Adipocyte (in vitro differentiated cells): ENCODE measurements at regions not wholly inside any gene's neighbourhood (a gene's known extent, or its start where the extent isn't known, plus 50 kb on each side); places are given as distances from the start of the nearest gene placed in this dataset.
A peak's percentile ranks its signal among the peaks of the same experiment; 100 is the strongest.

ENCODE experiments used
- DNase-seq: peaks from one replicate; pipeline ENCODE4 v3.0.0-alpha.2; 2015; ENCODE audit warnings: low read depth
- H3K27me3 ChIP-seq: replicated peaks from 2 replicates; pipeline ENCODE4 v1.7.0; 2013; ENCODE audit warnings: mild to moderate bottlenecking, low read length, moderate library complexity; ENCODE audit not compliant: control insufficient read depth, insufficient read depth
- H3K36me3 ChIP-seq: 2 replicates; pipeline ENCODE4 v1.7.0; 2013; ENCODE audit warnings: low read length, mild to moderate bottlenecking, moderate library complexity; ENCODE audit not compliant: control insufficient read depth, insufficient read depth, severe bottlenecking
- H3K4me1 ChIP-seq: 2 replicates; pipeline ENCODE4 v1.7.0; 2013; ENCODE audit warnings: mild to moderate bottlenecking, low read length, moderate library complexity; ENCODE audit not compliant: control insufficient read depth, insufficient read depth
- H3K4me3 ChIP-seq: 2 replicates; pipeline ENCODE4 v1.7.0; 2013; ENCODE audit warnings: mild to moderate bottlenecking, low read length, moderate library complexity
- H3K9ac ChIP-seq: 2 replicates; pipeline ENCODE4 v1.7.0; 2013; ENCODE audit warnings: mild to moderate bottlenecking, low read length, moderate library complexity
- H3K9me3 ChIP-seq: 2 replicates; pipeline ENCODE4 v1.7.0; 2013; ENCODE audit warnings: mild to moderate bottlenecking, low read length, moderate library complexity; ENCODE audit not compliant: control insufficient read depth

GRCh38 chr6:6916598-6916997 is 191.2 kb upstream of the RREB1 start:
- H3K36me3 ChIP-seq = no peaks in the 10 kb centered on the region
- peak overlapping the region; percentile 78 for H3K4me3 ChIP-seq
- no peak for DNase-seq
- H3K27me3 ChIP-seq = no peaks in the 10 kb centered on the region
- H3K9ac ChIP-seq = peak overlapping the region; percentile 88
- H3K4me1 ChIP-seq = peaks cover 40% of the 10 kb centered on the region
- no peaks in the 10 kb centered on the region for H3K9me3 ChIP-seq

GRCh38 chr6:6918216-6918983 is 189.4 kb upstream of the RREB1 start:
- peaks cover 36% of the 10 kb centered on the region for H3K4me1 ChIP-seq
- no peak overlapping the region for H3K9ac ChIP-seq
- peaks cover 4% of the 10 kb centered on the region for H3K9me3 ChIP-seq
- H3K4me3 ChIP-seq = no peak overlapping the region
- H3K36me3 ChIP-seq = no peaks in the 10 kb centered on the region
- DNase-seq = peak; percentile 6
- no peaks in the 10 kb centered on the region for H3K27me3 ChIP-seq

GRCh38 chr6:6919173-6919572 is 188.6 kb upstream of the RREB1 start:
- Histone ChIP-seq H3K27me3 (no peaks in the 10 kb centered on the region), H3K4me1 (peaks cover 33% of the 10 kb centered on the region)

GRCh38 chr6:6920114-6920986 is 187.4 kb upstream of the RREB1 start:
- Histone ChIP-seq H3K36me3 (no peaks in the 10 kb centered on the region), H3K27me3 (no peaks in the 10 kb centered on the region), H3K9ac (no peak overlapping the region), H3K4me3 (no peak overlapping the region), H3K4me1 (peaks cover 26% of the 10 kb centered on the region), H3K9me3 (peaks cover 4% of the 10 kb centered on the region)
- no peak for DNase-seq

More at GRCh38 chr6:6919173-6919572, 188.6 kb upstream of the RREB1 start:
- no peak for DNase-seq
- Histone ChIP-seq H3K9ac (no peak overlapping the region), H3K4me3 (no peak overlapping the region), H3K9me3 (peaks cover 4% of the 10 kb centered on the region), H3K36me3 (no peaks in the 10 kb centered on the region)

GRCh38 chr6:6920987-6921313 is 186.8 kb upstream of the RREB1 start:
- no peak overlapping the region for H3K9ac ChIP-seq
- DNase-seq = no peak
- H3K36me3 ChIP-seq = no peaks in the 10 kb centered on the region
- no peaks in the 10 kb centered on the region for H3K27me3 ChIP-seq
- peaks cover 29% of the 10 kb centered on the region for H3K4me1 ChIP-seq
- H3K4me3 ChIP-seq = no peak overlapping the region
- H3K9me3 ChIP-seq = peaks cover 4% of the 10 kb centered on the region

- H3K4me1 ChIP-seq = peaks cover 19% of the 10 kb centered on the region
- no peak overlapping the region for H3K9ac ChIP-seq
- no peak overlapping the region for H3K4me3 ChIP-seq
- DNase-seq = no peak
- H3K27me3 ChIP-seq = no peaks in the 10 kb centered on the region
- no peaks in the 10 kb centered on the region for H3K36me3 ChIP-seq
- H3K9me3 ChIP-seq = peaks cover 4% of the 10 kb centered on the region
Measured at GRCh38 chr6:6922166-6922565, 185.6 kb upstream of the RREB1 start.

- peaks cover 25% of the 10 kb centered on the region for H3K4me1 ChIP-seq
- peaks cover 4% of the 10 kb centered on the region for H3K9me3 ChIP-seq
- H3K36me3 ChIP-seq = no peaks in the 10 kb centered on the region
- no peak overlapping the region for H3K9ac ChIP-seq
- DNase-seq = no peak
- no peak overlapping the region for H3K4me3 ChIP-seq
- no peaks in the 10 kb centered on the region for H3K27me3 ChIP-seq
Measured at GRCh38 chr6:6923605-6924004, 184.2 kb upstream of the RREB1 start.

- H3K4me3 ChIP-seq = no peak overlapping the region
- H3K9ac ChIP-seq = no peak overlapping the region
- no peak for DNase-seq
- no peaks in the 10 kb centered on the region for H3K36me3 ChIP-seq
- no peaks in the 10 kb centered on the region for H3K27me3 ChIP-seq
- peaks cover 25% of the 10 kb centered on the region for H3K4me1 ChIP-seq
- H3K9me3 ChIP-seq = peaks cover 4% of the 10 kb centered on the region
Measured at GRCh38 chr6:6924708-6925107, 183.1 kb upstream of the RREB1 start.

GRCh38 chr6:6925391-6926164 is 182.2 kb upstream of the RREB1 start:
- peak; percentile 9 for DNase-seq
- H3K36me3 ChIP-seq = no peaks in the 10 kb centered on the region
- peaks cover 4% of the 10 kb centered on the region for H3K9me3 ChIP-seq
- no peaks in the 10 kb centered on the region for H3K27me3 ChIP-seq
- H3K4me3 ChIP-seq = no peak overlapping the region
- H3K9ac ChIP-seq = no peak overlapping the region
- H3K4me1 ChIP-seq = peaks cover 25% of the 10 kb centered on the region

GRCh38 chr6:6926856-6927255 is 180.9 kb upstream of the RREB1 start:
- peaks cover 32% of the 10 kb centered on the region for H3K4me1 ChIP-seq
- no peak for DNase-seq
- peaks cover 4% of the 10 kb centered on the region for H3K9me3 ChIP-seq
- no peaks in the 10 kb centered on the region for H3K36me3 ChIP-seq
- no peak overlapping the region for H3K4me3 ChIP-seq
- H3K9ac ChIP-seq = no peak overlapping the region
- no peaks in the 10 kb centered on the region for H3K27me3 ChIP-seq
